ENCODE measurements at regions not wholly inside any gene's neighbourhood (a gene's known extent, or its start where the extent isn't known, plus 50 kb on each side); places are given as distances from the start of the nearest gene placed in this dataset.

GRCh38 chr6:165807249-165807960 is 144.4 kb upstream of the PDE10A start:
- TF ChIP-seq CTCF (IDR thresholded peaks at IDR 0.05; ENCODE audit: low read length), result no peak
- no peak for TF ChIP-seq EZH2 (optimal IDR thresholded peaks at IDR 0.05; ENCODE audit: low read depth, low read length)
- no peak for TF ChIP-seq EZH2phosphoT487 (IDR thresholded peaks at IDR 0.05; ENCODE audit: low read length)

Measured in MM.1S (cell line).